Omental fat pad (tissue), 3 donors: ENCODE measurements at regions not wholly inside any gene's neighbourhood (a gene's known extent, or its start where the extent isn't known, plus 50 kb on each side); places are given as distances from the start of the nearest gene placed in this dataset.

Source experiments
- ATAC-seq: fragments of 150-250 bp; one replicate; pipeline ENCODE4 v1.9.1; 2016; ENCODE audit warnings: mild to moderate bottlenecking, moderate library complexity; ENCODE audit not compliant: low FRiP score
- DNase-seq: peaks from one replicate; pipeline ENCODE4 v3.0.0-alpha.2; 2019; ENCODE audit warnings: low spot score
- CTCF ChIP-seq, 3 donors: fragments of 450-650 bp; IDR thresholded peaks; one replicate each; pipeline ENCODE4 v1.5.1; 2016 to 2017; ENCODE audit warnings: antibody characterized with exemption in 3 of 3, mild to moderate bottlenecking in 3 of 3, moderate library complexity in 2 of 3

GRCh38 chr12:31822761-31823160 lies 93.9 kb upstream of the AMN1 start:
- no peak for TF ChIP-seq CTCF (IDR thresholded peaks at IDR 0.05)
- DNase-seq (no peak), ATAC-seq (no peak)

- no peak for TF ChIP-seq CTCF (IDR thresholded peaks at IDR 0.05)
- no peak for ATAC-seq
- no peak for DNase-seq
Observed at GRCh38 chr12:31821484-31821883, 92.7 kb upstream of the AMN1 start.

- ATAC-seq = no peak
- no peak for DNase-seq
- no peak for TF ChIP-seq CTCF (IDR thresholded peaks at IDR 0.05)
Observed at GRCh38 chr12:31820832-31821231, 92.0 kb upstream of the AMN1 start.

GRCh38 chr12:31819427-31819826 lies 90.6 kb upstream of the AMN1 start:
- no peak for DNase-seq
- no peak for TF ChIP-seq CTCF (IDR thresholded peaks at IDR 0.05)
- ATAC-seq = no peak

GRCh38 chr12:31818623-31819268 lies 89.9 kb upstream of the AMN1 start:
- DNase-seq (no peak), ATAC-seq (no peak)
- TF ChIP-seq CTCF (IDR thresholded peaks at IDR 0.05) = no peak

- ATAC-seq (no peak), DNase-seq (no peak)
- TF ChIP-seq CTCF (IDR thresholded peaks at IDR 0.05) = no peak
Observed at GRCh38 chr12:31817120-31817519, 88.3 kb upstream of the AMN1 start.

GRCh38 chr12:31815096-31815495 lies 86.3 kb upstream of the AMN1 start:
- no peak for TF ChIP-seq CTCF (IDR thresholded peaks at IDR 0.05)
- DNase-seq (no peak), ATAC-seq (no peak)
